Endothelial cell of umbilical vein (primary cell): ENCODE measurements at regions not wholly inside any gene's neighbourhood (a gene's known extent, or its start where the extent isn't known, plus 50 kb on each side); places are given as distances from the start of the nearest gene placed in this dataset.

Experiments
- EZH2 ChIP-seq: IDR thresholded peaks from 2 replicates; pipeline ENCODE4 v1.6.1; 2012; ENCODE audit warnings: borderline replicate concordance, low read depth, mild to moderate bottlenecking, moderate library complexity, low read length, inconsistent platforms; ENCODE audit not compliant: severe bottlenecking
- FOS ChIP-seq: IDR thresholded peaks from 2 replicates; pipeline ENCODE4 v1.6.1; 2011; ENCODE audit warnings: mild to moderate bottlenecking, low read length, moderate library complexity, borderline replicate concordance; ENCODE audit not compliant: insufficient read depth
- JUN ChIP-seq: IDR thresholded peaks from 2 replicates; pipeline ENCODE4 v1.6.1; 2011; ENCODE audit warnings: borderline replicate concordance, low read depth; ENCODE audit not compliant: insufficient read length, insufficient read depth
- MAX ChIP-seq: IDR thresholded peaks from 2 replicates; pipeline ENCODE4 v1.6.1; 2011; ENCODE audit not compliant: insufficient read depth, insufficient read length
- MYC ChIP-seq: IDR thresholded peaks from one replicate; pipeline ENCODE4 v1.6.1; 2011; ENCODE audit warnings: mild to moderate bottlenecking, low read depth, low read length
- POLR2A ChIP-seq: IDR thresholded peaks from 2 replicates; pipeline ENCODE4 v1.6.1; 2012; ENCODE audit warnings: low read depth, mild to moderate bottlenecking, control low read depth, low read length
- POLR2AphosphoS5 ChIP-seq: IDR thresholded peaks from 2 replicates; pipeline ENCODE4 v1.6.1; 2012; ENCODE audit warnings: low read depth, mild to moderate bottlenecking, control low read depth, low read length, moderate library complexity; ENCODE audit not compliant: insufficient read depth
- TF ChIP-seq, protein P1 (sequence below), 2 donors: IDR thresholded peaks; 1 replicate in 1 of 2; 2 replicates in 1 of 2; pipeline ENCODE4 v1.5.1; 2011; ENCODE audit warnings: low read length in 2 of 2, mild to moderate bottlenecking in 2 of 2, moderate library complexity in 2 of 2, control low read depth in 1 of 2, inconsistent platforms in 1 of 2, low read depth in 1 of 2; ENCODE audit not compliant: insufficient read depth in 1 of 2; ENCODE audit errors: extremely low read depth in 1 of 2

GRCh38 chr2:121830809-121831208, 75.4 kb downstream of the TSN start:
- TF ChIP-seq, protein P1, sequence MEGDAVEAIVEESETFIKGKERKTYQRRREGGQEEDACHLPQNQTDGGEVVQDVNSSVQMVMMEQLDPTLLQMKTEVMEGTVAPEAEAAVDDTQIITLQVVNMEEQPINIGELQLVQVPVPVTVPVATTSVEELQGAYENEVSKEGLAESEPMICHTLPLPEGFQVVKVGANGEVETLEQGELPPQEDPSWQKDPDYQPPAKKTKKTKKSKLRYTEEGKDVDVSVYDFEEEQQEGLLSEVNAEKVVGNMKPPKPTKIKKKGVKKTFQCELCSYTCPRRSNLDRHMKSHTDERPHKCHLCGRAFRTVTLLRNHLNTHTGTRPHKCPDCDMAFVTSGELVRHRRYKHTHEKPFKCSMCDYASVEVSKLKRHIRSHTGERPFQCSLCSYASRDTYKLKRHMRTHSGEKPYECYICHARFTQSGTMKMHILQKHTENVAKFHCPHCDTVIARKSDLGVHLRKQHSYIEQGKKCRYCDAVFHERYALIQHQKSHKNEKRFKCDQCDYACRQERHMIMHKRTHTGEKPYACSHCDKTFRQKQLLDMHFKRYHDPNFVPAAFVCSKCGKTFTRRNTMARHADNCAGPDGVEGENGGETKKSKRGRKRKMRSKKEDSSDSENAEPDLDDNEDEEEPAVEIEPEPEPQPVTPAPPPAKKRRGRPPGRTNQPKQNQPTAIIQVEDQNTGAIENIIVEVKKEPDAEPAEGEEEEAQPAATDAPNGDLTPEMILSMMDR (IDR thresholded peaks at IDR 0.05; ENCODE audit: extremely low read depth in 1 of 2, insufficient read depth in 1 of 2, low read depth in 1 of 2, low read length in 2 of 2), result no peak
- no peak for TF ChIP-seq EZH2
- TF ChIP-seq MAX, result no peak
- TF ChIP-seq POLR2A, result no peak
- TF ChIP-seq MYC, result no peak
- no peak for TF ChIP-seq FOS
- no peak for TF ChIP-seq JUN
- TF ChIP-seq POLR2AphosphoS5, result no peak
